Sigmoid colon (tissue), 4 donors: ENCODE measurements at regions not wholly inside any gene's neighbourhood (a gene's known extent, or its start where the extent isn't known, plus 50 kb on each side); places are given as distances from the start of the nearest gene placed in this dataset.

Source experiments
- EP300 ChIP-seq, 4 donors: sonication (generic); formaldehyde crosslinking; IDR thresholded peaks; one replicate each; pipeline ENCODE4 v1.6.1; 2017; ENCODE audit warnings: antibody characterized with exemption in 4 of 4
- POLR2A ChIP-seq, 2 donors: fragments of 450-650 bp; IDR thresholded peaks; one replicate each; pipeline ENCODE4 v1.6.1; 2016; ENCODE audit warnings: antibody characterized with exemption in 2 of 2, mild to moderate bottlenecking in 2 of 2, moderate library complexity in 2 of 2

GRCh38 chr1:195971589-195971988, 636.7 kb downstream of the KCNT2 start:
- TF ChIP-seq EP300 (IDR thresholded peaks at IDR 0.05) (no peak), POLR2A (IDR thresholded peaks at IDR 0.05) (no peak)
